ENCODE measurements at regions not wholly inside any gene's neighbourhood (a gene's known extent, or its start where the extent isn't known, plus 50 kb on each side); places are given as distances from the start of the nearest gene placed in this dataset.

DNA sequence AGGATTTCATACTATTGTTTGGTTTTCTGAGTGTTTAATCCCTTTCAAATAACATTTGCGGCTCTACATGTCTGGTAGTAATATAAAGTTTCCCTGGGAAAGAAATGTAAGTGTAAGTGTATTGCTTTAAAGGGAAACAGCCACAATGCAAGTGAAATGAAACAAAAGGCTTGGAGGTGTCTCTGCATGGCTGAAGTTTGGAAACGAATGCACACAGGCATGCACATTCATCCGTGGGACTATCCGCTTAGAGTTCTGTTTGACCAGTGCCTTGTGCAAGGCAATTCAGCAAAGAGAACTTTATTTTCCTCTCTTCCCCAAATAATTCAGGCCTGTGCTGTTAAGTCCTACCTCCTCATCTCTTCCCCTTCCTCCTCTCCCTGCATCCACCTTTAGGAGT, 56.1 kb upstream of the MRTFB start:
- TF ChIP-seq, protein P1, sequence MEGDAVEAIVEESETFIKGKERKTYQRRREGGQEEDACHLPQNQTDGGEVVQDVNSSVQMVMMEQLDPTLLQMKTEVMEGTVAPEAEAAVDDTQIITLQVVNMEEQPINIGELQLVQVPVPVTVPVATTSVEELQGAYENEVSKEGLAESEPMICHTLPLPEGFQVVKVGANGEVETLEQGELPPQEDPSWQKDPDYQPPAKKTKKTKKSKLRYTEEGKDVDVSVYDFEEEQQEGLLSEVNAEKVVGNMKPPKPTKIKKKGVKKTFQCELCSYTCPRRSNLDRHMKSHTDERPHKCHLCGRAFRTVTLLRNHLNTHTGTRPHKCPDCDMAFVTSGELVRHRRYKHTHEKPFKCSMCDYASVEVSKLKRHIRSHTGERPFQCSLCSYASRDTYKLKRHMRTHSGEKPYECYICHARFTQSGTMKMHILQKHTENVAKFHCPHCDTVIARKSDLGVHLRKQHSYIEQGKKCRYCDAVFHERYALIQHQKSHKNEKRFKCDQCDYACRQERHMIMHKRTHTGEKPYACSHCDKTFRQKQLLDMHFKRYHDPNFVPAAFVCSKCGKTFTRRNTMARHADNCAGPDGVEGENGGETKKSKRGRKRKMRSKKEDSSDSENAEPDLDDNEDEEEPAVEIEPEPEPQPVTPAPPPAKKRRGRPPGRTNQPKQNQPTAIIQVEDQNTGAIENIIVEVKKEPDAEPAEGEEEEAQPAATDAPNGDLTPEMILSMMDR (IDR thresholded peaks at IDR 0.05) = no peak
- TF ChIP-seq POLR2AphosphoS5 (IDR thresholded peaks at IDR 0.05) = no peak
